K562 (cell line): ENCODE measurements at regions not wholly inside any gene's neighbourhood (a gene's known extent, or its start where the extent isn't known, plus 50 kb on each side); places are given as distances from the start of the nearest gene placed in this dataset.

Source experiments
- ATAC-seq: fragments of 200-7000 bp; cut with Tn5 transposase; 3 replicates; pipeline ENCODE4 v1.9.1; 2020; ENCODE audit warnings: moderate library complexity
- BruUV-seq: library from RNA; stranded (reverse); fragments of 400-500 nt; replicated peaks from 2 replicates; lab custom pipeline; 2021; lab: Mats Ljungman, UMichigan
- CTCF ChIA-PET: fragments of 300-600 bp; formaldehyde crosslinking; extraction: SDS; loops from one replicate; lab custom pipeline; 2021; ENCODE audit warnings: low intra/inter-chr PET ratio; lab: Yijun Ruan, JAX
- POLR2A ChIA-PET: fragments of 300-600, 350-650 bp; sonication (Branson Sonifier 250); formaldehyde crosslinking; extraction: SDS; loops from one replicate; lab custom pipeline; 2021; ENCODE audit warnings: antibody characterized with exemption, inconsistent platforms; lab: Yijun Ruan, JAX
- DNase-seq, 4 experiments: peaks; one replicate each; pipeline versions ENCODE4 v3.0.0 to v3.0.0-alpha.2; 2011 to 2018; ENCODE audit warnings: low spot score in 3 of 4, mixed read lengths in 3 of 4; ENCODE audit errors: extremely low read depth in 1 of 4
- FAIRE-seq: peaks from 2 replicates; lab custom pipeline; 2011; peaks lifted over from hg19 to GRCh38; lab: Jason Lieb, UNC
- H2AFZ ChIP-seq: 2 replicates; pipeline ENCODE4 v1.6.0; 2011; ENCODE audit warnings: low read depth, low read length, control low read depth, inconsistent platforms
- H3K27ac ChIP-seq: fragments of 200-600 bp; 3 replicates; pipeline ENCODE4 v1.8.0; 2011; ENCODE audit warnings: low read depth, mild to moderate bottlenecking, control low read depth, inconsistent platforms, low read length, moderate library complexity, mixed read lengths; ENCODE audit errors: extremely low read depth
- H3K27me3 ChIP-seq, 2 experiments: fragments of 300-600 bp in 1 of 2; 2 replicates in 1 of 2; 3 replicates in 1 of 2; pipeline versions ENCODE4 v1.6.0 to v1.8.0; 2011; ENCODE audit warnings: inconsistent platforms in 2 of 2, low read length in 2 of 2, mild to moderate bottlenecking in 1 of 2, mixed read lengths in 1 of 2, moderate library complexity in 1 of 2; ENCODE audit not compliant: control insufficient read depth in 2 of 2, insufficient read depth in 2 of 2
- H3K36me3 ChIP-seq: fragments of 300-600 bp; 3 replicates; pipeline ENCODE4 v1.8.0; 2011; ENCODE audit warnings: mild to moderate bottlenecking, low read length, inconsistent platforms; ENCODE audit not compliant: control insufficient read depth, insufficient read depth
- H3K4me1 ChIP-seq, 2 experiments: fragments of 200-600 bp in 1 of 2; replicated peaks in 1 of 2; 2 replicates in 1 of 2; 3 replicates in 1 of 2; pipeline versions ENCODE4 v1.5.1 to v1.8.0; 2011; ENCODE audit warnings: inconsistent platforms in 2 of 2, low read length in 2 of 2, mild to moderate bottlenecking in 1 of 2, mixed read lengths in 1 of 2, moderate library complexity in 1 of 2; ENCODE audit not compliant: control insufficient read depth in 2 of 2, insufficient read depth in 2 of 2
- H3K4me2 ChIP-seq: 2 replicates; pipeline ENCODE4 v1.6.1; 2011; ENCODE audit warnings: low read length, control low read depth, inconsistent platforms, mixed read lengths; ENCODE audit not compliant: insufficient read depth
- H3K4me3 ChIP-seq: fragments of 200-600 bp; sonication (generic), shearing (Covaris generic); 2 replicates; pipeline ENCODE4 v1.5.1; 2016; ENCODE audit warnings: control low read depth, inconsistent platforms
- H3K79me2 ChIP-seq: fragments of 200-600 bp; 3 replicates; pipeline ENCODE4 v1.8.0; 2011; ENCODE audit warnings: low read length, inconsistent platforms; ENCODE audit not compliant: control insufficient read depth, insufficient read depth
- H3K9ac ChIP-seq, 2 experiments: 2 replicates each; pipeline versions ENCODE4 v1.6.0 to v1.6.1; 2011; ENCODE audit warnings: low read depth in 2 of 2, low read length in 2 of 2, control low read depth in 1 of 2, inconsistent platforms in 1 of 2, mild to moderate bottlenecking in 1 of 2, mixed read lengths in 1 of 2; ENCODE audit not compliant: insufficient read depth in 1 of 2
- H3K9me1 ChIP-seq: one replicate; pipeline ENCODE4 v1.6.0; 2011; ENCODE audit warnings: inconsistent platforms, mild to moderate bottlenecking, low read length, moderate library complexity; ENCODE audit not compliant: control insufficient read depth, insufficient read depth
- H3K9me3 ChIP-seq: replicated peaks from 2 replicates; pipeline ENCODE4 v1.5.1; 2011; ENCODE audit warnings: low read depth, low read length, inconsistent platforms; ENCODE audit not compliant: control insufficient read depth, insufficient read depth
- H4K20me1 ChIP-seq: replicated peaks from 2 replicates; pipeline ENCODE4 v1.6.1; 2011; ENCODE audit warnings: low read length, inconsistent platforms, mixed read lengths; ENCODE audit not compliant: control insufficient read depth, insufficient read depth
- KAT8 ChIP-seq: fragments of 450-650 bp; IDR thresholded peaks from 2 replicates; pipeline ENCODE4 v1.6.1; 2016; ENCODE audit warnings: low read depth, mild to moderate bottlenecking
- NR4A1 ChIP-seq, 2 experiments: fragments of 250-450 bp in 1 of 2; fragments of 450-650 bp in 1 of 2; sonication (Bioruptor Pico) in 1 of 2; IDR thresholded peaks; 2 replicates each; pipeline versions ENCODE4 v1.4.0 to v1.6.1; 2016 to 2020; ENCODE audit warnings: mild to moderate bottlenecking in 2 of 2, missing compliant biosample characterization in 1 of 2, missing genetic modification characterization in 1 of 2, moderate library complexity in 1 of 2
- POLR2G ChIP-seq: fragments of 200-400 bp; formaldehyde crosslinking; IDR thresholded peaks from 2 replicates; pipeline ENCODE4 v1.6.1; 2017; ENCODE audit warnings: low read depth, mild to moderate bottlenecking, antibody characterized with exemption, low read length, moderate library complexity
- SETDB1 ChIP-seq: IDR thresholded peaks from one replicate; pipeline ENCODE4 v1.6.1; 2012; ENCODE audit warnings: low read length, control low read depth, inconsistent platforms
- WGBS: fragments of 100-300 bp; shearing (Covaris generic); methylation state at CpG from one replicate; pipeline ENCODE4 v1.1.6; 2016; ENCODE audit warnings: low coverage, mixed read lengths; ENCODE audit not compliant: insufficient coverage; ENCODE audit errors: missing lambda C conversion rate; 5-methylcytosine and 5-hydroxymethylcytosine counted together
- in situ Hi-C: fragments of 300-500 bp; cut with MboI; formaldehyde crosslinking; loops from 4 replicates; pipeline ENCODE4 v1.15.0; 2018; ENCODE audit warnings: inconsistent platforms, mixed read lengths
- intact Hi-C: fragments of 100-400 bp; cut with micrococcal nuclease; formaldehyde crosslinking; loops from 2 replicates; pipeline ENCODE4 v1.14.2; 2022
- TF ChIP-seq, protein P1 (sequence below), 2 experiments: IDR thresholded peaks; 2 replicates each; pipeline ENCODE4 v1.6.1; 2012; ENCODE audit warnings: improper control_type of control experiment in 2 of 2, low read depth in 2 of 2, low read length in 2 of 2, borderline replicate concordance in 1 of 2
- TF ChIP-seq, protein P2 (sequence below): fragments of 250-450 bp; sonication (Bioruptor Pico); IDR thresholded peaks from 2 replicates; pipeline ENCODE4 v1.5.1; 2021; ENCODE audit warnings: mild to moderate bottlenecking
- TF ChIP-seq, protein P3 (sequence below), 2 experiments: fragments of 450-650 bp; IDR thresholded peaks; 2 replicates each; pipeline ENCODE4 v1.6.1; 2018; ENCODE audit warnings: mild to moderate bottlenecking in 2 of 2, low read depth in 1 of 2; ENCODE audit not compliant: partially characterized antibody in 2 of 2
- TF ChIP-seq, protein P4 (sequence below): fragments of 450-650 bp; IDR thresholded peaks from 2 replicates; pipeline ENCODE4 v1.7.0; 2016; ENCODE audit warnings: borderline replicate concordance

DNA sequence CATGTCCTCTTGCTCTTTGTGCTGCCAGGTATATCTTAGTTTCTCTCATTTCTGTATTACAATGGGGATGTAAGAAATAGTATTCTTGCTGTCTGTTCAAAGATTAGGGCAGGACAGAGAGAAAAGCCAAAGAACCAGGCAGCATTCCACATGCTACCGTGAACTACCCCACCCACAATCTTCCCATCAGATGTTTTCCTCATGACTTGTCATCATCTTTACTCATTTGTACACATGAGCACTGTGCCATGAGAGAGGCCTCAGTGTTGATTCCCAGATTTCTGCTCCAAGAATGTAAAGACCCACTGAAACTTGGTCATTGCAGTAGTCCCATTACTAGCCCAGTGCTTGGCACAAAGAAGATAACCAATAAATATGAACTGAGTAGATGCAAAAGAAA lies 354.6 kb upstream of the RASGEF1B start:
- no peak overlapping the region for H3K27ac ChIP-seq

More for the DNA sequence above, 354.6 kb upstream of the RASGEF1B start:
- peak; percentile 26; the same call in 1 of the 3 replicates for ATAC-seq
- Histone ChIP-seq H3K27me3 (no peaks in the 10 kb centered on the region), H2AFZ (peak overlapping the region; percentile 64), H3K4me2 (no peak overlapping the region), H3K9ac (no peak overlapping the region), H3K9me3 (no peaks in the 10 kb centered on the region), H3K4me1 (peaks cover 0 to 6% of the 10 kb centered on the region in 2 experiments; a peak in 2 of 5 replicates), H3K36me3 (no peaks in the 10 kb centered on the region), H4K20me1 (no peaks in the 10 kb centered on the region), H3K4me3 (no peak overlapping the region), H3K9me1 (no peaks in the 10 kb centered on the region), H3K79me2 (no peaks in the 10 kb centered on the region)
- DNase-seq: no peak
- ChIA-PET POLR2A (no interaction called here), CTCF (no interaction called here)
- TF ChIP-seq, protein P1, sequence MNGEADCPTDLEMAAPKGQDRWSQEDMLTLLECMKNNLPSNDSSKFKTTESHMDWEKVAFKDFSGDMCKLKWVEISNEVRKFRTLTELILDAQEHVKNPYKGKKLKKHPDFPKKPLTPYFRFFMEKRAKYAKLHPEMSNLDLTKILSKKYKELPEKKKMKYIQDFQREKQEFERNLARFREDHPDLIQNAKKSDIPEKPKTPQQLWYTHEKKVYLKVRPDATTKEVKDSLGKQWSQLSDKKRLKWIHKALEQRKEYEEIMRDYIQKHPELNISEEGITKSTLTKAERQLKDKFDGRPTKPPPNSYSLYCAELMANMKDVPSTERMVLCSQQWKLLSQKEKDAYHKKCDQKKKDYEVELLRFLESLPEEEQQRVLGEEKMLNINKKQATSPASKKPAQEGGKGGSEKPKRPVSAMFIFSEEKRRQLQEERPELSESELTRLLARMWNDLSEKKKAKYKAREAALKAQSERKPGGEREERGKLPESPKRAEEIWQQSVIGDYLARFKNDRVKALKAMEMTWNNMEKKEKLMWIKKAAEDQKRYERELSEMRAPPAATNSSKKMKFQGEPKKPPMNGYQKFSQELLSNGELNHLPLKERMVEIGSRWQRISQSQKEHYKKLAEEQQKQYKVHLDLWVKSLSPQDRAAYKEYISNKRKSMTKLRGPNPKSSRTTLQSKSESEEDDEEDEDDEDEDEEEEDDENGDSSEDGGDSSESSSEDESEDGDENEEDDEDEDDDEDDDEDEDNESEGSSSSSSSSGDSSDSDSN (IDR thresholded peaks at IDR 0.05; ENCODE audit: borderline replicate concordance in 1 of 2, low read depth in 2 of 2, low read length in 2 of 2): no peak
- no peak for TF ChIP-seq NR4A1 (CRISPR knock-in tag; IDR thresholded peaks at IDR 0.05)
- no peak for TF ChIP-seq NR4A1 (tag; IDR thresholded peaks at IDR 0.05)
- TF ChIP-seq POLR2G: no peak
- TF ChIP-seq, protein P2, sequence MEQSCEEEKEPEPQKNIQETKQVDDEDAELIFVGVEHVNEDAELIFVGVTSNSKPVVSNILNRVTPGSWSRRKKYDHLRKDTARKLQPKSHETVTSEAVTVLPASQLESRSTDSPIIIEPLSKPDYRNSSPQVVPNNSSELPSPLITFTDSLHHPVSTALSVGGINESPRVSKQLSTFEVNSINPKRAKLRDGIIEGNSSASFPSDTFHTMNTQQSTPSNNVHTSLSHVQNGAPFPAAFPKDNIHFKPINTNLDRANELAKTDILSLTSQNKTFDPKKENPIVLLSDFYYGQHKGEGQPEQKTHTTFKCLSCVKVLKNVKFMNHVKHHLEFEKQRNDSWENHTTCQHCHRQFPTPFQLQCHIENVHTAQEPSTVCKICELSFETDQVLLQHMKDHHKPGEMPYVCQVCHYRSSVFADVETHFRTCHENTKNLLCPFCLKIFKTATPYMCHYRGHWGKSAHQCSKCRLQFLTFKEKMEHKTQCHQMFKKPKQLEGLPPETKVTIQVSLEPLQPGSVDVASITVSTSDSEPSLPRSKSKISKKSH (CRISPR knock-in tag): no peak
- TF ChIP-seq KAT8: no peak
- TF ChIP-seq, protein P3, sequence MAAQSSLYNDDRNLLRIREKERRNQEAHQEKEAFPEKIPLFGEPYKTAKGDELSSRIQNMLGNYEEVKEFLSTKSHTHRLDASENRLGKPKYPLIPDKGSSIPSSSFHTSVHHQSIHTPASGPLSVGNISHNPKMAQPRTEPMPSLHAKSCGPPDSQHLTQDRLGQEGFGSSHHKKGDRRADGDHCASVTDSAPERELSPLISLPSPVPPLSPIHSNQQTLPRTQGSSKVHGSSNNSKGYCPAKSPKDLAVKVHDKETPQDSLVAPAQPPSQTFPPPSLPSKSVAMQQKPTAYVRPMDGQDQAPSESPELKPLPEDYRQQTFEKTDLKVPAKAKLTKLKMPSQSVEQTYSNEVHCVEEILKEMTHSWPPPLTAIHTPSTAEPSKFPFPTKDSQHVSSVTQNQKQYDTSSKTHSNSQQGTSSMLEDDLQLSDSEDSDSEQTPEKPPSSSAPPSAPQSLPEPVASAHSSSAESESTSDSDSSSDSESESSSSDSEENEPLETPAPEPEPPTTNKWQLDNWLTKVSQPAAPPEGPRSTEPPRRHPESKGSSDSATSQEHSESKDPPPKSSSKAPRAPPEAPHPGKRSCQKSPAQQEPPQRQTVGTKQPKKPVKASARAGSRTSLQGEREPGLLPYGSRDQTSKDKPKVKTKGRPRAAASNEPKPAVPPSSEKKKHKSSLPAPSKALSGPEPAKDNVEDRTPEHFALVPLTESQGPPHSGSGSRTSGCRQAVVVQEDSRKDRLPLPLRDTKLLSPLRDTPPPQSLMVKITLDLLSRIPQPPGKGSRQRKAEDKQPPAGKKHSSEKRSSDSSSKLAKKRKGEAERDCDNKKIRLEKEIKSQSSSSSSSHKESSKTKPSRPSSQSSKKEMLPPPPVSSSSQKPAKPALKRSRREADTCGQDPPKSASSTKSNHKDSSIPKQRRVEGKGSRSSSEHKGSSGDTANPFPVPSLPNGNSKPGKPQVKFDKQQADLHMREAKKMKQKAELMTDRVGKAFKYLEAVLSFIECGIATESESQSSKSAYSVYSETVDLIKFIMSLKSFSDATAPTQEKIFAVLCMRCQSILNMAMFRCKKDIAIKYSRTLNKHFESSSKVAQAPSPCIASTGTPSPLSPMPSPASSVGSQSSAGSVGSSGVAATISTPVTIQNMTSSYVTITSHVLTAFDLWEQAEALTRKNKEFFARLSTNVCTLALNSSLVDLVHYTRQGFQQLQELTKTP (IDR thresholded peaks at IDR 0.05; ENCODE audit: low read depth in 1 of 2, partially characterized antibody in 2 of 2): no peak
- TF ChIP-seq SETDB1: no peak
- TF ChIP-seq, protein P4, sequence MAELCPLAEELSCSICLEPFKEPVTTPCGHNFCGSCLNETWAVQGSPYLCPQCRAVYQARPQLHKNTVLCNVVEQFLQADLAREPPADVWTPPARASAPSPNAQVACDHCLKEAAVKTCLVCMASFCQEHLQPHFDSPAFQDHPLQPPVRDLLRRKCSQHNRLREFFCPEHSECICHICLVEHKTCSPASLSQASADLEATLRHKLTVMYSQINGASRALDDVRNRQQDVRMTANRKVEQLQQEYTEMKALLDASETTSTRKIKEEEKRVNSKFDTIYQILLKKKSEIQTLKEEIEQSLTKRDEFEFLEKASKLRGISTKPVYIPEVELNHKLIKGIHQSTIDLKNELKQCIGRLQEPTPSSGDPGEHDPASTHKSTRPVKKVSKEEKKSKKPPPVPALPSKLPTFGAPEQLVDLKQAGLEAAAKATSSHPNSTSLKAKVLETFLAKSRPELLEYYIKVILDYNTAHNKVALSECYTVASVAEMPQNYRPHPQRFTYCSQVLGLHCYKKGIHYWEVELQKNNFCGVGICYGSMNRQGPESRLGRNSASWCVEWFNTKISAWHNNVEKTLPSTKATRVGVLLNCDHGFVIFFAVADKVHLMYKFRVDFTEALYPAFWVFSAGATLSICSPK: no peak
- no TSS peak for BruUV-seq
- WGBS: 17% methylated on average over 1 of the region's 1 CpG
- no peak for FAIRE-seq
- intact Hi-C loops (loop anchor here (5.0 kb wide), 1 partner anchor 79 kb away; no protein-coding TSS in a partner anchor), in situ Hi-C loops (no loop called here)
